ENCODE measurements at regions not wholly inside any gene's neighbourhood (a gene's known extent, or its start where the extent isn't known, plus 50 kb on each side); places are given as distances from the start of the nearest gene placed in this dataset.
"Not testable (repeated sequence)": the region's sequence is repeated elsewhere in the genome, so short reads cannot be mapped to it uniquely, and the experiment has no call there.

GRCh38 chr18:57882465-57882864 lies 79.3 kb upstream of the ATP8B1 start:
- DNase-seq (ENCODE audit: low read depth in 2 of 2), result no peak

GRCh38 chr18:57881818-57882413 lies 78.8 kb upstream of the ATP8B1 start:
- peak; percentile 22 to 35 for DNase-seq (ENCODE audit: low read depth in 2 of 2)

DNA sequence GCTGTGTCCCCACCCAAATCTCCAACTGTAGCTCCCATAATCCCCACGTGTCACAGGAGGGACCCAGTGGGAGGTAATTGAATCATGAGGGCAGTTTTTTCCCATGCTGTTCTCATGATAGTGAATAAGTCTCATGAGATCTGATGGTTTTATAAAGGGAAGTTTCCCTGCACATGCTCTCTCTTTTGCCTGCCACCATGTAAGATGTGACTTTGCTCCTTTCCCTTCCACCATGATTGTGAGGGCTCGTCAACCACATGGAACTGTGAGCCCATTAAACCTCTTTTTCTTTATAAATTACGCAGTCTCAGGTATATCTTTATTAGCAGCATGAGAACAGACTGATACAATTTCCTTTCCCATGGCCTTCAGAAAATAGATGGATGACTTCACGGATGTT lies 76.8 kb upstream of the ATP8B1 start:
- DNase-seq (ENCODE audit: low read depth in 2 of 2), result not testable (repeated sequence)

DNA sequence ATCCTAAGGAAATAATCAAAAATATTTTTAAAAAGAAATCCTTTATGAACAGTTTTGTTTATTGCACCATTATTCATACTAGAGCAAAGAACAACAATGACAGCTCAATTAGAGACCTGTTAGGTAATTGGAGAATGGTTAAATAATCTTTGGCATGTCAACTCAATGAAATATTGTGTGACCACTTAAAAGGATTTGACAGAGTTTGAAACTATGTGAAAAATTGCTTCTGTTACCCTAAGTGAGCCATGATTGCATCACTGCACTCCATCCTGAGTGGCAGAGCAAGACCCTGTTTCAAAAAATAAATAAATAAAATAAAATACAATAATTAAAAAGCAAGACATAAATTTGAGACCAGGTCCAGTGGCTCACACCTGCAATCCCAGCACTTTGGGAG lies 66.1 kb upstream of the ATP8B1 start:
- DNase-seq (ENCODE audit: low read depth in 2 of 2), result no peak

- no peak for DNase-seq (ENCODE audit: low read depth in 2 of 2)
These were observed 63.2 kb upstream of the ATP8B1 start for GRCh38 chr18:57866355-57866754.

GRCh38 chr18:57864615-57865121 lies 61.6 kb upstream of the ATP8B1 start:
- no peak for DNase-seq (ENCODE audit: low read depth in 2 of 2)

DNA sequence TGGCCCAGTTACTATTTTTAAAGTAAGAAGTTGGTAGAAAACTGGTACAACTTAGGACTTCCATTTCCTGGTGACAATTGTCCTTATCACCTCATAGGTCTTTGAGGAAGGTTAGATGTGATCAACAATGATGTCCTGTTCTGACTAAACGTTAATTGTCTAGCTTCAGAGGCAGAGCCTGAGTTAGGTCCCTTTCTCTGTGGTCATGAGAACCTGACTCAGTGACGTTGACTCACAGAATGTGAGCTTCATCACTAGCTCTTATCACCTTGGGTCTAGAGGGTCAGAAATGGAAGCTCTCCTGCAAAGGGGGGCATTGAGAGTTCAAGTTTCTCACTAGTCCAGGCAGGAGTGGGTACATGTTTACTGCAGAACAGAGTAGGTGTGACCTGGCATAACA lies 60.6 kb upstream of the ATP8B1 start:
- no peak for DNase-seq (ENCODE audit: low read depth in 2 of 2)

- no peak for DNase-seq (ENCODE audit: low read depth in 2 of 2)
These were observed 56.2 kb upstream of the ATP8B1 start for GRCh38 chr18:57859314-57859713.

DNA sequence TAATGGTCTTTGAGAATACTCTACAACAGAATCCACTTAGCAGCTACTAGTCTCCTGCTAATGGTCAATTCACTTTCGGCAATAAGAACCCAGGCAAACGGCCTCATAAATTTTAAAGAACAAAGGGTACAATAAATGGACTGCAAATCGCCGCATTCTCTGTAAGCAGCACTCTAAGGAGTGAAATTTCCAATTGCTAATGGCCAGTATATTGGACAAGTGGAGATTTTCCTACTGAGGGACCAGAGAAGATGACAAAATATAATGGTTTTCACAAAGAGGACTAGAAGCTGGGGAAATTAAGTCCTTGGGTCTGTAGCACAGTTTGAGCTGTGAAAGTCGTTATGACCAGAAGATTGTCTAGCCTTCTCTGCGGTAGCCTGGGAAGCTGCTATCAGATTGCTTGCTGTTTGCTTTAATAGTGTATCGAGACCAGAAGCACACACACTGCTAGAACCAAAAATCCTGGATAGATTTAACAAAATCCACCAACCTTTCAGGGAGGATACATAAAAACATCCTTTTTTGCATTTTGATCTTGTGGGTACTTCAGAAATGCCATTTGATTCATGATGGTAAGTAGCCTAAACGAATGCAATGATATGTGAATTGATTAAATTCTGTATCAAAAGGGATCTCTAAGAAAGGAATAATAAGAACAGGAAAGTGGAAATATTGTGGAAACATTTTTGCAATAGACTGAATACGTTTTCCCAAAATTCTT lies 53.6 kb upstream of the ATP8B1 start:
- no peak for DNase-seq (ENCODE audit: low read depth in 2 of 2)

GRCh38 chr18:57856128-57856527 lies 53.0 kb upstream of the ATP8B1 start:
- DNase-seq (ENCODE audit: low read depth in 2 of 2), result no peak

GRCh38 chr18:57855551-57855950 lies 52.4 kb upstream of the ATP8B1 start:
- no peak for DNase-seq (ENCODE audit: low read depth in 2 of 2)

GRCh38 chr18:57854726-57855125 lies 51.6 kb upstream of the ATP8B1 start:
- no peak for DNase-seq (ENCODE audit: low read depth in 2 of 2)

GRCh38 chr18:57853864-57854263 lies 50.7 kb upstream of the ATP8B1 start:
- no peak for DNase-seq (ENCODE audit: low read depth in 2 of 2)

DNA sequence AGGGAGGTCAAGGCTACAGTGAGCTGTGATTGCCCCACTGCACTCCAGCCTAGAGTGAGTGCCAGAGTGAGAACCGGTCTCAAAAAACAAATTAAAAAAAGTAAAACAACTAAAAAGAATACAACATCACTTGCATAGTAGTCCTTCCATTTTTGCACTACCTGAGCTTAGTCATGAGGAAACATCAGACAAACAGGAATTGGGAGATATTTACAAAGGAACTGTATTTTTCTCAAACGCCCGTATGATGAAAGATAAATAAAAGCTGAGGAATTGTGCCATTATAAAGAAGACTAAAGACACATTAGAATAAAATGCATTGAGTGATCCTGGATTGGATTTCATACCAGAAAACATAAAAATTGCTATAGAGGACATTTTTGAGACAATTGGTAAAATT lies 50.0 kb upstream of the ATP8B1 start:
- no peak for DNase-seq (ENCODE audit: low read depth in 2 of 2)
